HG03139 (cell line): ENCODE measurements at regions not wholly inside any gene's neighbourhood (a gene's known extent, or its start where the extent isn't known, plus 50 kb on each side); places are given as distances from the start of the nearest gene placed in this dataset.
A peak's percentile ranks its signal among the peaks of the same experiment; 100 is the strongest.
"Not testable (repeated sequence)": the region's sequence is repeated elsewhere in the genome, so short reads cannot be mapped to it uniquely, and the experiment has no call there.

Experiments used
- ATAC-seq: cut with Tn5 transposase; IDR thresholded peaks from one replicate; pipeline ENCODE4 v1.9.1; 2021; ENCODE audit not compliant: unreplicated experiment

GRCh38 chr4:74505355-74505978, 60.5 kb downstream of the AREG start:
- ATAC-seq, result not testable (repeated sequence)

DNA sequence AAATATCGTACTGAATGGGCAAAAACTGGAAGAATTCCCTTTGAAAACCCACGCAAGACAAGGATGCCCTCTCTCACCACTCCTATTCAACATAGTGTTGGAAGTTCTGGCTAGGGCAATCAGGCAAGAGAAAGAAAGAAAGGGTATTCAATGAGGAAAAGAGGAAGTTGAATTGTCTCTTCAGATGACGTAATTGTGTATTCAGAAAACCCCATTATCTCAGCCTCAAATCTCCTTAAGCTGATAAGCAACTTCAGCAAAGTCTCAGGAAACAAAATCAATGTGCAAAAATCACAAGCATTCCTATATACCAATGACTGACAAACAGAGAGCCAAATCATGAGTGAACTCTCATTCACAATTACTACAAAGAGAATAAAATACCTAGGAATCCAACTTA, 64.4 kb downstream of the AREG start:
- not testable (repeated sequence) for ATAC-seq

GRCh38 chr4:74516303-74516702, 71.4 kb downstream of the AREG start:
- no peak for ATAC-seq

DNA sequence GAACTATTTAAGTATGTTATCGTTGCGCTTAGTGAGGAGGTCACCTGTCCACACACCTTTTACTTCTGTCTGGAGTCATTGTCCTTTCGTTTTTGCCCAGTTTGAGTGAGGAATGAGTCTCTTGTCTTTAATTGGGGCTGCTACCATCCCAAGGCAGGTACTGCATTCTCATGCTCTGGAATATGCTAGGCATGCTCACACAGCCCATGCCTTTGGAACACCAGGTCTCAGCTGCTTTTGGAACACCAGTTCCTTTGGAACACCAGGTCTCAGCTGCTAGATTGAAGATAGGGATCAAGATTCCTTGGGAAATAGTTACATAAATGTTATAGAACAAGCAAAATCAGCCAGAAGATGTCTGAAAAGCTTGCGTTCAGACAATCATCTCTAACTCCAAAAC, 73.1 kb downstream of the AREG start:
- no peak for ATAC-seq

DNA sequence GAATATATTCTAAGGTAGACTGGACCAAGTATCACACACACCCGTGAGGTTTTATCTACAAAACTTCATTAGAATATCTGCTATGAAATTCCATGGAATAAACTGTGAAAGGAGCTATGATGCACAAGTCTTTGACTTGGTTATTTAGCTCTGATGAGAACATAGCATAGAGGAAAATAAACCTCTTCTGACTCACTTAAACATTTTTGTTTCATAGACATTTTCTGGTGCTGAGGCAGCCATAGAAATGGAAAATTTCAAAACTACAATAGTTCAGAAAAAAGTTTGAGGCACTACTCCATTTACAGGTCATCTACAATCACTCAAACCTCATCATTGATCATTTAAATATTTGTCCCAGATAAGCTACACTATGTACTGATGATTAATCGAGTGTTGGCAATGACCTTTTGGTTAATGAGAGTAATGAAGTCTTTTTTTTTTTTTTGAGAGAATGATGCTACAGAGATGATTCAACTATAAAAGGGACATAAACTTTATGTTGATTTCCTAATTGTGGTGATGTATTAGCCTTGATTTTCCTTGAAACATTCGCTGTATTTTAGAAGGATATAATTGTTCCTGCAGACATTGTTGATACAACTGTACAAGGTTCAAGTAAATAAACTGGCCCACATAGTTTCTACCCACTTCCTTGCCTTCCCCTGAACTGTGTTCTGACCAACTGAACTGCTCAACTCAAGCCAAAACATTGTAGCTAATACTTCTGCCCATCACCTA, 77.5 kb downstream of the AREG start:
- no peak for ATAC-seq

GRCh38 chr4:74523096-74523495, 78.2 kb downstream of the AREG start:
- no peak for ATAC-seq

GRCh38 chr4:74524985-74525384, 80.0 kb downstream of the AREG start:
- no peak for ATAC-seq

DNA sequence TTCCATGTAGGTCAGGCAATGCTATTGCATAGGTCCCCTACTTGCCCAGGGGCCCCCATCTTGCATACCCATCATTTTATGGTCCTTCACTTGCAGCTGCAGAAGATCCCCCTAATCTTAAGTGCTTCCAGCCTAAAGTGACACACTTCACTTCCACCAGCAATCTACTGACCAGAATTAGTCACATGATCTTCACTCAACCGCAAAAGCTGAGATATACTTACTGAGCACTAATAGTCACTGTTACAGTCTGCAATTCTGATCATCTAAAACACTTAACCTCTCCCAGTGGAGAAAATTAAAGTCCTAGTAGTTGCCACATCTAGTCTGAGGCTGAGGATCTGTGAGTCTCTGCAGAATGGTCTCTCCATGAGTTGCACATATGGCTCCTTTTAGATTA, 82.1 kb downstream of the AREG start:
- no peak for ATAC-seq

DNA sequence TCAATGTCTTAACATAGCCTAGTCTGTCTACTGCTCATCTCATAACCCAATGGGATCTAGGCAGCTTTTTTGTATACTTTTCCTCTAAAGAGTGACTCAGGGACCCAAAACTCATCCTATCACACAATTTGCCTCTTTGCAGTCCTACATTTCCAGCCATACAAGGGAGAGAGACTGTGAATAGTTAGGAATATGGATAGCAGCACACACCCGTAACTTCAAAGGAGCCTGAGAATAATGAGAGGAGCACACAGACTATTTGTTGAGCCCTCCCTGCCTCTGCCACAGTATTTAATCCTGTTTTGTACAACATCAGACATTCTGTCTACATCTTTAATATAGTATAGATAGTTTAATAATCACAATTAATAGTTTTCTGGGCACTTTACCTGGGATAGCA, 83.2 kb downstream of the AREG start:
- ATAC-seq, result no peak

GRCh38 chr4:74529284-74530041, 84.5 kb downstream of the AREG start:
- no peak for ATAC-seq

- peak; percentile 74 for ATAC-seq
Observed at GRCh38 chr4:74531963-74532794, 87.2 kb downstream of the AREG start.

GRCh38 chr4:74534121-74534520, 89.2 kb downstream of the AREG start:
- ATAC-seq, result no peak

DNA sequence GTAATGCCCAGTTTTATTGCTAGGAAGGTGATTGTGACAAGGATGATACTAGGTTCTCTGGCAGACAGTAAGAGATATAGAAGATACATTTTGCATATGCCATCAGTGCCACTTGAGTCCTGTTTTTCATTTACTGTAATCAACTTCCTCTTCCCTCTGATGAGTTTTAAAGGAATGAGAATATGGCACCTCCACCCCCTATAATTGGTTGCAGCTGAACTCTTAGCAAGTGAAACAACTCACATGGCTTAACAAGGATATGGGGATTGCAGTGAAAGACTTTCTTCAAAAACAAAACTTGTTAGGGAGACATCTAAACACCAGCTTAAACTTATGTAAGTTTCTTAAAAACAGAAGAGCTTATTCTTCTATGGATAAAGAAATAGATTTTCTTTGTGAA, 90.0 kb downstream of the AREG start:
- ATAC-seq, result no peak

GRCh38 chr4:74535512-74535911, 90.6 kb downstream of the AREG start:
- no peak for ATAC-seq

GRCh38 chr4:74536557-74536956, 91.6 kb downstream of the AREG start:
- ATAC-seq, result no peak

DNA sequence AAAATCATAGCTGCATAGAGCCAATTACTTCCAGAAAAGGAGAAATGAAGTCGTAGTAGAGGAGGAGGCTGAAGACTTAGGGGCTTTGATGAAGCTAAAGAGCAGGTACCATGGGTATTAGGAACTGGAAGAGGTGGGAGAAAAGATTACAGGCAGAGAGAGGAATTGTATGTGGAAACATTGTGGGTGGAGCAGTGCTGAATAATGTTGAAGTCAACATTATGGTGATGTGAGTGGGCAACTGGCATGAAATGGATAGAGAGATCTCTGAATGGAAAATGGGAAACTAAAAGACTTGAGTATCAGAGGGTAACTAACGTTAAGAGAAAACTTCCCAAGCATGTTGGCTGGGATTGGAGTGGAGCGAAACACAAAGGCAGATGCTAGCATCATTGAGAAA, 92.5 kb downstream of the AREG start:
- ATAC-seq, result no peak

DNA sequence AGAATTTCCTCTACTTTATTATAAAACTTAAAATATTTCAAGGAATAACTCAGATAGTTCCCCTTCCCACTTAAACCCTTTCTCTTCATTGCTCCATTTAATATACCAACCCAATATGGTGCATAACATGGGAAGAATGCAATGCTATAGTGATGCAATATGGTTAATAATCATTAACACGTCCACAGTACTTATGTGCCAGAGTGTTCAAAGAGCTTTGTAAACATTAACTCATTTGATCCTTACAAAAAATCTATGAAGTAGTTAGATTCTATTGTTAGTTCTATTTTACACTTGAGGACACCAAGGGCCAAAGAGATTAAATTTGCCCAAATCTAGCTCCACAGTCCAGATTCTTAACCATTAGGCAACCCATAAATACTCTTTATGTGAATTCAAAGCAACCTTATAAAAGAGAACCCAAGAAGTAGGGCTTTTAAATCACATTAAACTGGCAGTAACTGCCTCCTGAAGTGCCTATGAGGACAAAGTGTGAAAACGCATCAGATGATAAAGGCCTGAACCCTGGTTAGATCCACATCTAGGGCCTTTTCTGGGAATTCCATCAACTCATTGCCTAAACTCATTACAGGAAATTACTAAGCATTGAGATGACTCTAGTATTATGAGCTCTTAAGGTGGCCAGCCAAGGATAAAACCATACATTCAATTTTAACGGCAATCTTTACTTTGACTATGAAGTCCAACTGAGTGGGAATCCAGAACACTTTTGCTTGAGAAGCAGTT, 94.3 kb downstream of the AREG start:
- ATAC-seq, result peak; percentile 40

DNA sequence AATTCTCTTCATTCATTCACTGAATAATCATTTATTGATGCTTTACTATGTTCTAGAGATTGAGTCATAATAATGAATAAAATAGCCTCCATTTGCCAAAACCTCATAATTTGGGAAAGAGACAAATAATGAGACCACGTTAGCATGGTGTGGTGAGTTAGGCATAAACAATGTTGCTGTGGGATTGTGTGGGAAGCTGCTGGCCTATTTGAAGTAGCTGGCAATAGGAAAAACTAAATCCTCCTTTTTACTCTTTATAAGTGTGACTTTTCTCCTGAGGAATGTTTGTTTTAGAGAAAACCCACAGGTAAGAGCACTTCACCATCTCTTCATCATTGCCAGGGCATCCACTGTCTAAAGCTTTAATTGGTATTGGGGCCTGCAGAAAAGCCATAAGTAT, 95.3 kb downstream of the AREG start:
- ATAC-seq, result no peak

DNA sequence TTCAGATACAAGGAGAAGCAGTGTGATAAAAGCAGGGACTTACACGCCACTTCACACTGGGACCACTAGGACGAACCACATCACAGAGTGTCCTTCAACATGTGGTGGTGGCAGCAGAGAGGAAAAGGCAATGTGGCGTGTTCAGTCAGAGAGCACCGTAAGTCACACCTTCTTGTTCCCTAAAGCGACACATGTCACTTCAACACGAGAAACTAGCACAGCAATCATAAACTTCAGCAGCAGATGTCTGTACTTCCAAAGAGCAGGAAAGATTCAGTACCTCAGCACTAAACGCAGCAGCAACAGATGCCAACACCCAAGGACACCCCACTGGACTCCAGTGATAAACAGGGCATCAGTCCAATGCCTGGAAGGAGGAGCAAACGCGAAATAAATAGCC, 96.7 kb downstream of the AREG start:
- no peak for ATAC-seq

- peak; percentile 82 for ATAC-seq
Observed at GRCh38 chr4:74543231-74543781, 98.4 kb downstream of the AREG start.
